ENCODE measurements at regions not wholly inside any gene's neighbourhood (a gene's known extent, or its start where the extent isn't known, plus 50 kb on each side); places are given as distances from the start of the nearest gene placed in this dataset.

DNA sequence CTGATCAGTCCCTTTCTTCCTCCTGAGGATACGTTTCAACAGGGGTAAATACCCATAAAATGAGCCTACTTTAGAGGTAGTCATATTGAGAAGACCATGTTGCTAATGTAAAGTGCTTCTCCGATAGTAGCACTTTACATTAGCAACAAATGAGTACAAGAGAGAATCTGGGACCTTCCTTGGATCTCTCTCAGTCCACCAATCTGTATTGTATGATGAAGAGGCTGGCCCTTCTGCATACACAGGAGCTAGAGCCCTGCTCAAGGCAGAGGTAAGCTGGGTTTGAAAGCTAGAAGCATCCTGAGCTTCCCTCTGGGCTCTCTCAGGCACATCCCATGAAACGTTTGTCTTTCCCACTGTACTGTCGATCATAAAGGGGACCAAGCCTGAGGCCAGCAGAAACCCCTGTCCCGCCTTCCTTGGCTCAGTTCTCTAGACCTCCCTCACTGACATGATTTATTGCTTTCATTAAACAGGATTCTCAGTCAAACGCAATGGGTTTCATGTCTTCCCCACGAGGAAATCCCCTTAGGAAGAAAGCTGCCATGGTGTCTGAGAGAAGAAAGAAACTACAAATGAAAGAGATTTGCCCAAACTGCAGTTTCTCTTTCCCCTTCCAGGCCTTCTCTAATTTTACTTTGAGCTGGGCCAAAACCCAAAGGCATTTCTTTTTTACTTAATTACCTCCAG lies 62.8 kb upstream of the BCAR3 start:
- no peak for DNase-seq

DNA sequence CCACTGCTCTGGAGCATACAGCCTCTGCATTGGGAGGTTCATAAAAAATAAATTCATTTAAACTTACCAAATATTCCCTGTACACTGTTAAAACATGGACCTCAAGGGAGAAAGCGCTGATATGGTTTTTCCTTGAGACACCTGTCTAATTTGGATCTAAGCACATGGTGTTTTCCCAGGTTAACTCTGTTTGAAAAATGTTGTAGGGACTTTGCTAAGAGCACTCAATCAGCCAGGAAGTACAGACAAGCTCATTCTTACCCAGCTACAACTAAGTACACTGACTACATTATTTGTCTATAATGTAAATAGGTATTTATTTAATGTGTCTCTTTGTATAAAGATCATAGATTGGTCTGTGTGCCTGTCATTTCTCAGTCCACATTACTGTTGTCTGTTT lies 61.8 kb upstream of the BCAR3 start:
- no peak for DNase-seq

- DNase-seq = no peak
These were observed 59.0 kb upstream of the BCAR3 start for GRCh38 chr1:93740601-93741031.

GRCh38 chr1:93740157-93740556 lies 58.5 kb upstream of the BCAR3 start:
- DNase-seq = no peak

DNA sequence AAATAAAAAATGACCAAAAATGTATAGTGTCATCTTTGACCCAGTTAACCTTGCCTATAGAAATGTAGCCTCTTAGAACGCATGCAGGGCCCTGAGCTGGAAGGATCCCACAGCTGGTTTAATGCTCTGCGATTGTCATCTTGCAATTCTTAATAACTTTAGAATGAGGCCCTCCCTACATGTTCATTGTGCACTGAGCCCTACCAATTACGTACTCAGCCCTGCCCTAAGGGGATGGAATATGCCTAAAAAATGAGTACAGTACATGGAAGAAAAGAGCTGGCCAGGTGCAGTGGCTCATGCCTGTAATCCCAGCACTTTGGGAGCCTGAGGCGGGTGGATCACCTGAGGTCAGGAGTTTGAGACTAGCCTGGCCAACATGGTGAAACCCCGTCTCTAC lies 57.8 kb upstream of the BCAR3 start:
- no peak for DNase-seq

GRCh38 chr1:93738926-93739325 lies 57.3 kb upstream of the BCAR3 start:
- no peak for DNase-seq

DNA sequence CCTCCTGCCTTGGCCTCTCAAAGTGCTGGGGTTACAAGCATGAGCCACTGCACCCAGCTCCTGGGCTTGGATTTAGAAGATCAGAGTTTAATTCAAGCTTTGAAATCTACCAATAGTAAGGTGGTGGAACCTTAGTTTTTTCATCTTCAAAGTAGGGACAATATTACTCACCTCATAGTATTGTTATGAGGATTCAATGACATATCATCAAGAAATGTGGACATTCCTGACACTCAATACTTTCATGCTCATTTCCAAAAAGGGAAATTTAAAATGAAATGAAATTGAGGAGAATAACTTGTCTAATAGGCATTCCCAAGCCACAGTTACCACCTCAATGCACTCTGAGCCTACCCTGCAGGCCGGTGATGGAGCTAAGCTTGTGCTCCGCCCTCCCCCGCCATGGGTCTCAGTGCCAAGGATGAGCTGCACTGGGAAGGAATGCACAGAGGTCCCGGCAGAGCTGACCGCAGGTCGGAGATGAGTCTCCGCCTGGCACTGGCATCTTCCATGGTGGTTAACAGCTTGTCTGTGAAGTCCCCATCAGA lies 56.5 kb upstream of the BCAR3 start:
- DNase-seq = peak; percentile 99

GRCh38 chr1:93735722-93736121 lies 54.1 kb upstream of the BCAR3 start:
- DNase-seq = peak; percentile 97

- DNase-seq = peak; percentile 38
These were observed 53.4 kb upstream of the BCAR3 start for GRCh38 chr1:93734999-93735398.

- no peak for DNase-seq
These were observed 51.7 kb upstream of the BCAR3 start for GRCh38 chr1:93733340-93733739.

- peak; percentile 35 for DNase-seq
These were observed 50.9 kb upstream of the BCAR3 start for GRCh38 chr1:93732514-93732913.
